ENCODE measurements at regions not wholly inside any gene's neighbourhood (a gene's known extent, or its start where the extent isn't known, plus 50 kb on each side); places are given as distances from the start of the nearest gene placed in this dataset.

GRCh38 chr6:121944354-121944753 is 455.1 kb upstream of the HSF2 start:
- TF ChIP-seq CTCF (IDR thresholded peaks at IDR 0.05; ENCODE audit: poor library complexity, severe bottlenecking) (no peak), RAD21 (conservative IDR thresholded peaks at IDR 0.05) (no peak), TAF1 (IDR thresholded peaks at IDR 0.05; ENCODE audit: low read depth) (no peak), EP300 (conservative IDR thresholded peaks at IDR 0.05; ENCODE audit: poor library complexity, severe bottlenecking) (no peak), EZH2 (IDR thresholded peaks at IDR 0.05; ENCODE audit: borderline replicate concordance, insufficient read depth, low read length, poor library complexity, severe bottlenecking) (no peak), POLR2AphosphoS5 (IDR thresholded peaks at IDR 0.05) (no peak)
- TF ChIP-seq, protein P1, sequence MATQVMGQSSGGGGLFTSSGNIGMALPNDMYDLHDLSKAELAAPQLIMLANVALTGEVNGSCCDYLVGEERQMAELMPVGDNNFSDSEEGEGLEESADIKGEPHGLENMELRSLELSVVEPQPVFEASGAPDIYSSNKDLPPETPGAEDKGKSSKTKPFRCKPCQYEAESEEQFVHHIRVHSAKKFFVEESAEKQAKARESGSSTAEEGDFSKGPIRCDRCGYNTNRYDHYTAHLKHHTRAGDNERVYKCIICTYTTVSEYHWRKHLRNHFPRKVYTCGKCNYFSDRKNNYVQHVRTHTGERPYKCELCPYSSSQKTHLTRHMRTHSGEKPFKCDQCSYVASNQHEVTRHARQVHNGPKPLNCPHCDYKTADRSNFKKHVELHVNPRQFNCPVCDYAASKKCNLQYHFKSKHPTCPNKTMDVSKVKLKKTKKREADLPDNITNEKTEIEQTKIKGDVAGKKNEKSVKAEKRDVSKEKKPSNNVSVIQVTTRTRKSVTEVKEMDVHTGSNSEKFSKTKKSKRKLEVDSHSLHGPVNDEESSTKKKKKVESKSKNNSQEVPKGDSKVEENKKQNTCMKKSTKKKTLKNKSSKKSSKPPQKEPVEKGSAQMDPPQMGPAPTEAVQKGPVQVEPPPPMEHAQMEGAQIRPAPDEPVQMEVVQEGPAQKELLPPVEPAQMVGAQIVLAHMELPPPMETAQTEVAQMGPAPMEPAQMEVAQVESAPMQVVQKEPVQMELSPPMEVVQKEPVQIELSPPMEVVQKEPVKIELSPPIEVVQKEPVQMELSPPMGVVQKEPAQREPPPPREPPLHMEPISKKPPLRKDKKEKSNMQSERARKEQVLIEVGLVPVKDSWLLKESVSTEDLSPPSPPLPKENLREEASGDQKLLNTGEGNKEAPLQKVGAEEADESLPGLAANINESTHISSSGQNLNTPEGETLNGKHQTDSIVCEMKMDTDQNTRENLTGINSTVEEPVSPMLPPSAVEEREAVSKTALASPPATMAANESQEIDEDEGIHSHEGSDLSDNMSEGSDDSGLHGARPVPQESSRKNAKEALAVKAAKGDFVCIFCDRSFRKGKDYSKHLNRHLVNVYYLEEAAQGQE (IDR thresholded peaks at IDR 0.05; ENCODE audit: borderline replicate concordance): no peak
